GM21825 (cell line): ENCODE measurements at regions not wholly inside any gene's neighbourhood (a gene's known extent, or its start where the extent isn't known, plus 50 kb on each side); places are given as distances from the start of the nearest gene placed in this dataset.
"Not testable (repeated sequence)": the region's sequence is repeated elsewhere in the genome, so short reads cannot be mapped to it uniquely, and the experiment has no call there.

Experiments
- ATAC-seq: cut with Tn5 transposase; IDR thresholded peaks from one replicate; pipeline ENCODE4 v1.9.1; 2021; ENCODE audit warnings: mild to moderate bottlenecking, moderate library complexity; ENCODE audit not compliant: unreplicated experiment

DNA sequence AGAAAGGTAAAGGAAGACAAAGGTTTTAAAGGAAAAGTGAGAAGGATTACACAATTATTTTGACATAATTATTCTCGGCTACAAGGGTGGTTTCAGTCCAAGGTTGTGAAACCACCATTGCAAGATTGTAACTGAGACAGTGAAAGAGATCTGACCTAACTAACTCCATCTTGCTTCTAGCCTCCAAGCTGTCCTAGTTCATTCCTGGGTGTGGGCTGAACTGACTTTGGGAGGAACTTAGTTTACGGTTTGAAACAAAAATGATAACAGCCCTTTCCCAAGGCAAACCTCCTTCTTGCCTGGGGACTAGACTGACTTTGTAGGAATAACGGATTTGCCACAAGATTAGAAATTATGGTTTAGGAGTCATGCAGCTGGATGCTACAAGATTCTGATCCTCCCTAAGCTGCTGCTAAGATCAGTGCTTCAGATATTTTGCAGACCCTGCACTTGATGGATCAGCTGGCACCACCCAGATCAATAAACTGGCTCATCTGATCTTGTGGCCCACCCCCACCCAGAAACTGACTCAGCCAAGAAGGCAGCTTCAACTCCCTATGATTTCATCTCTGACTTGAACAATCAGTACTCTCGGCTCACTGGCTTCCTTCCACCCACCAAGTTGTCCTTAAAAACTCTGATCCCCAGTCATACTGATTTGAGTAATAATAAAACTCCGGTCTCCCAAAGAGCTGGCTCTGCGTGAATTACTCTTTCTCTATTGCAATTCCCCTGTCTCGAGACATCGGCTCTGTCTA is 57.7 kb upstream of the AADACL2 start:
- no peak for ATAC-seq

DNA sequence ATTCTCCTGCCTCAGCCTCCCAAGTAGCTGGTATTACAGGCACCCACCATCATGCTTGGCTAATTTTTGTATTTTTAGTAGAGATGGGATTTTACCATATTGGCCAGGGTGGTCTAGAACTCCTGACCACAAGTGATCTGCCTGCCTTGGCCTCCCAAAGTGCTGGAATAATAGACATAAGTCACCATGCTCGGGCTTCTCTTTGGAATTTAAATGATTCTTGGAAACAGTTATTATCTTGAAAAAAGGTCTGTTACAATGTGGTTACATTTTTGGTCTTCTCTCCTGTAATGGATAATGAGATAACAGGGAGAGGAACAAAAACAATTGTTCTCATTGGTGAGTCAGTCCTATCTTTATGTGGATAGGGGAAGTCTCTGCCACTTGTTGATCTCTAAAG is 59.8 kb upstream of the AADACL2 start:
- ATAC-seq: no peak

DNA sequence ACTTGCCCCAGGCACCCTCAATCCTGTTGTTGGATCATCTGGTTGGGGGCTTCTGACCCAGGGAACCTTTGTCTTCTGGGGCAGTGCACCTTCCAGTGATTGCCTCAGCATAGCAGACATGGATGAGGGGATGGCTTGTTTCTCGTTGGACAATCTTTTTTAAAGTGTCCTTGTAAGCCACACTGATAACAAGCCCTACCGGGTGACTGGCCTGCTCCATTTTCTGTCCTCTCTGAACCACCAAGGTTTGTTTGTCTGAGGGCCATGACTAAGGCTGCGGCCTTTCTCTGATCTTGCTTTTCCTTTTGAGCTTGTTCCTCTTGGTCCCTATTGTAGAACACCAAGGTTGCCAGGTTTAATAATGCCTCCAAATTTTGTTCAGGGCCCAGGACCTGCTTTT is 66.0 kb upstream of the AADACL2 start:
- ATAC-seq: not testable (repeated sequence)

- ATAC-seq: no peak
These were observed 72.8 kb upstream of the AADACL2 start for GRCh38 chr3:151660885-151661284.

DNA sequence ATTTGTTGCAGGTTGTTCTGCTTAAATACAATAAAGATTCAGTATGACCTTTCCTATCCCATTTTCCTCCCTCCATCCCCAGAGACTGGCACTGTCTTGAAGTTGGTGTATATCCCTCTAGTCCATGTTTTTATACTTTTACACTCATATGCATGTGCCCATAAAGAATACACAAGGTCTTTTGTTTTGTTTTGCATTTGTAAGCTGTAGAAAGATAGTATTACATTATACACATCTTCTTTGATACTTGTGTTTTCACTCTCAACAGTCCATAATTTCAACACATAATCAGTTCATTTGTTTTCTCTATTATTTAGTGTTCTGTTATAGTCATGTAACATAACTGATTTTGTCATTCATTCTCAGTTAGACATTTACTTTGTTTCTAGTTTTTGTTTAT is 88.7 kb upstream of the AADACL2 start:
- ATAC-seq: no peak

GRCh38 chr3:151644020-151644620 is 89.6 kb upstream of the AADACL2 start:
- ATAC-seq: no peak

DNA sequence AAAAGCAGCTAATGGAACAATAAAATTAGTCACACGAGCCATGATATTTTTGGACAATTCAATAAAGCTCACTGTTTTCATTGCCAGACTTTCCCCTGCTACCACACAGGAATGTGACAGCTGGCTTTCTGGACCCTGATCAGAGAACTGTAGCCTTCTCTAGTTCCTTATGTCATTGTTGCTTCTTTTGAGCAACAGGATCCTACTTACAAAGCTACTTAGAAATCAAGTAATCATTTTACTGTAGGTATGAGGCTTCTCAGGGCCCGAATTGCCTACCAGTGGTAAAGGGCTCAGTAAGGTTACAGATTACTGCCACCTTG is 94.3 kb upstream of the AADACL2 start:
- no peak for ATAC-seq

GRCh38 chr3:151638555-151639417 is 94.9 kb upstream of the AADACL2 start:
- ATAC-seq: no peak

GRCh38 chr3:151635905-151636304 is 97.8 kb upstream of the AADACL2 start:
- ATAC-seq: no peak

- no peak for ATAC-seq
These were observed 101.8 kb upstream of the AADACL2 start for GRCh38 chr3:151631946-151632345.

GRCh38 chr3:151630938-151631441 is 102.7 kb upstream of the AADACL2 start:
- ATAC-seq: no peak

- no peak for ATAC-seq
These were observed 103.7 kb upstream of the AADACL2 start for GRCh38 chr3:151630035-151630434.

- ATAC-seq: no peak
These were observed 108.1 kb upstream of the AADACL2 start for GRCh38 chr3:151625586-151625985.

DNA sequence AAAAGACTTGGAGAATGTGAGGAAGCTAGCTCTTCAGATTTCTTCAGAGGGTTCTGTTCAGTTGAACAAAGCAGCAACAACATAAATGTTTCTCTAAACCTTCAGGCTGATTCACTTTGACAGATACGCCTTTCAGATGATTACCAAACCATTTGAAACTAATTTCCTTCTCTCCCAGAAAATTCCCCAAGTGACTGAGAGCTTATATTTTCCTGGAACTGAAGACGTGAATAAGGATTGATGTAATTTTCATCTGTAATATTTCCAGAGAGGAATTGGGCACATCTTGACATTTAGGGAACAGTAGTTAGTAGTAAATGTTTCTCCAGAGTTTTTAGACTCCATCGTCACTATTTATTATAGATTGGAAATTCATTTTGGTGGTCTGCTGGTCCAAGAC is 108.6 kb upstream of the AADACL2 start:
- ATAC-seq: no peak

DNA sequence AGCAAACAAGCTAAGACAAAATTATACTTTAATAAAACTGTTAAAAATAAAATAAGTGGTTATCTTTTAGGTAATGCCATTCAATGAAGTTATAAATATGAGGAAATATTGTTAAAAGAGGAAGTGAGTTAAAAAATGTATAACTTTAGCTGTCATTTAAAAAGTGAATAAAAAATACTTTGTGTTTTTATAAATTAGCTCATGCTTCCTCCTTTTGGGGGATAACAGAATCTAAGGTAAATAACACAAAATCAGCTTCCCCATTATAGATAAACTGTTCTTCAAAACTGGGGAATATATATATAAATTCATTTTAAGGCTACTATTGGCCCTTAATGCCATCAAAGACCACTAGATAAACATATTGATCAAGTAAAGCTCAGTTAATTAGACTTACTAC is 113.7 kb upstream of the AADACL2 start:
- ATAC-seq: no peak

- ATAC-seq: no peak
These were observed 118.3 kb upstream of the AADACL2 start for GRCh38 chr3:151615464-151615863.

DNA sequence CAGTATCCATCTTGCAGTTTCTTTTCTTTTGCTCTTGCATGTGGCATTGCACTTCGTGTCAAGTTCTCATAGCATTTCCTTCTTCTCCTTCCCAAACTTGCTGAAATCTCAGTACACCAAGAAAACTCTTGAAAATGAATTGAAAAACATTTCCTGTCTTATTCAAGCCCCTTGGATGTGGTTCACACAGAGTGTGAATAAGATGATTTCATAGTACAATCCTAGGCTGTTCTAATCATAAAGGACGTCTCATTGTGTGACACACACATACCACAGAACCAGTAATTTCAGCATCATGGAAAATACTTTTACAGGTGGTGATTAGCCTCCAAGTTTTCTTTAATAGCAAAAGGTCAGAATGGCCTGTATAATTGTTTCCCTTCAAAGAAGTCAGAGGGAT is 121.6 kb upstream of the AADACL2 start:
- no peak for ATAC-seq

- no peak for ATAC-seq
These were observed 122.3 kb upstream of the AADACL2 start for GRCh38 chr3:151611419-151611818.

DNA sequence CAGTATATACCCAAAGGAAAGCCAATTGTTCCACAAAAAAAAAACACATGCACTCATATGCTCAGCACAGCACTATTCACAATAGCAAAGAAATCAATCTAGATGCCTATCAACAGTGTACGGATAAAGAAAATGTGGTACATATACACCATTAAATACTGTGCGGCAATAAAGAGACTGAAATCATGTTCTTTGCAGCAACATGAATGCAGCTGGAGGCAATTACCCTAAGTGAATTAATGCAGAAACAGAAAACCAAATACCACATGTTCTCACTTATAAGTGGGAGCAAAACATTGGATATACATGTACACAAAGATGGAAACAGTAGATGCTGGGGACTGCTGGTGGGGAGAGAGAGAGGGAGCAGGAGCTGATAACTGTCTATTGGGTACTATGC is 124.2 kb upstream of the AADACL2 start:
- no peak for ATAC-seq

GRCh38 chr3:151604891-151605290 is 128.8 kb upstream of the AADACL2 start:
- ATAC-seq: no peak

DNA sequence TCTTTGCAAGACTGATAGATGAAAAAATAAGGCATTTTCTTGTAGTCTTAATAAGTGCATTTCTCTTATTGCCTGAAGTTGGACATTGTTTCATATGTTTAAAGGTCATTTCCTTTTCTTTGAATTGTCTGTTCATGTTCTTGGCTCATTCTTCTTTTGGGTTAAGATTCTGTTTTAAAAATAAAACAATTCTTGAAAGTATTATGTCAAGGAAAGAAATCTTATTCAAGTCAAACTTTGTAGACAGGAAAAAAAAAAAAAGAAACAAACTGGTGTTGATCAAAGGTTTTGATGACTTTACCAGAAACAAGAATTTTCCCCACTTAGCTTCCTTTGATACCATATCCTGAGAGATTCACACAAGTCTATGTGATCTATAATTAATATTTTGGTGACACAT is 132.9 kb upstream of the AADACL2 start:
- no peak for ATAC-seq
